Lower leg skin (tissue), 4 donors: ENCODE measurements at regions not wholly inside any gene's neighbourhood (a gene's known extent, or its start where the extent isn't known, plus 50 kb on each side); places are given as distances from the start of the nearest gene placed in this dataset.

ENCODE experiments used
- DNase-seq, 2 donors: peaks; one replicate each; pipeline ENCODE4 v3.0.0-alpha.2; 2019; ENCODE audit warnings: low spot score in 2 of 2
- H3K4me3 ChIP-seq: fragments of 200-600 bp; sonication (generic); 2 replicates; pipeline ENCODE4 v1.5.1; 2017; ENCODE audit warnings: mild to moderate bottlenecking, low read depth; ENCODE audit not compliant: poor library complexity, severe bottlenecking
- POLR2A ChIP-seq, 2 donors: fragments of 450-650 bp; IDR thresholded peaks; one replicate each; pipeline ENCODE4 v1.6.1; 2016 to 2017; ENCODE audit warnings: antibody characterized with exemption in 2 of 2, mild to moderate bottlenecking in 1 of 2, moderate library complexity in 1 of 2
- WGBS, 2 donors: methylation state at CpG; one replicate each; pipeline ENCODE4 v1.1.5; 2018; 5-methylcytosine and 5-hydroxymethylcytosine counted together
- intact Hi-C: fragments of 100-400 bp; cut with DNase I; formaldehyde crosslinking; loops from one replicate; pipeline ENCODE4 v1.15.0; 2023; ENCODE audit warnings: low total_unique reads
- TF ChIP-seq, protein P1 (sequence below), 3 donors: fragments of 450-650 bp; IDR thresholded peaks; one replicate each; pipeline ENCODE4 v1.5.1; 2016; ENCODE audit warnings: antibody characterized with exemption in 3 of 3, mild to moderate bottlenecking in 3 of 3, moderate library complexity in 2 of 3

DNA sequence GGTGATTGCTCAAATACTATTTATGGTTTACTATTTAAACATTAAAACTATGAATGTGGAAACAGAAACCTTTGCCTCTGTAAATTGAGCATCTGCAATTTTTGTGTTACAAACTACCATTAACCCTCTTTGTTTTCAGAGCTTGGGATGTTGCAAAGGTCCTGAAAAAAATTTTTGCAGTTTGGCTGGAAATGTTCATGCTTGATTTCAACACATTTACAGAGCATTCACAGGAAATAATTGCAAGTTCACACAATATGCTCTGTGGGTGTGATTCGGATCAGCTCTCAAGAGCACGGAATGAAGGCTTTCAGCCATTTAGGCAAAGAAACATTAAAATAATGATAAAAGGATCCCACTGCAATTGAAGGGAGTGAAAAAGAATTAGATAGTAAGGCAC, 232.9 kb downstream of the ATP23 start:
- no peak for DNase-seq
- 52 to 55% methylated on average over 2 of the region's 2 CpGs for WGBS, 2 donors
- TF ChIP-seq, protein P1, sequence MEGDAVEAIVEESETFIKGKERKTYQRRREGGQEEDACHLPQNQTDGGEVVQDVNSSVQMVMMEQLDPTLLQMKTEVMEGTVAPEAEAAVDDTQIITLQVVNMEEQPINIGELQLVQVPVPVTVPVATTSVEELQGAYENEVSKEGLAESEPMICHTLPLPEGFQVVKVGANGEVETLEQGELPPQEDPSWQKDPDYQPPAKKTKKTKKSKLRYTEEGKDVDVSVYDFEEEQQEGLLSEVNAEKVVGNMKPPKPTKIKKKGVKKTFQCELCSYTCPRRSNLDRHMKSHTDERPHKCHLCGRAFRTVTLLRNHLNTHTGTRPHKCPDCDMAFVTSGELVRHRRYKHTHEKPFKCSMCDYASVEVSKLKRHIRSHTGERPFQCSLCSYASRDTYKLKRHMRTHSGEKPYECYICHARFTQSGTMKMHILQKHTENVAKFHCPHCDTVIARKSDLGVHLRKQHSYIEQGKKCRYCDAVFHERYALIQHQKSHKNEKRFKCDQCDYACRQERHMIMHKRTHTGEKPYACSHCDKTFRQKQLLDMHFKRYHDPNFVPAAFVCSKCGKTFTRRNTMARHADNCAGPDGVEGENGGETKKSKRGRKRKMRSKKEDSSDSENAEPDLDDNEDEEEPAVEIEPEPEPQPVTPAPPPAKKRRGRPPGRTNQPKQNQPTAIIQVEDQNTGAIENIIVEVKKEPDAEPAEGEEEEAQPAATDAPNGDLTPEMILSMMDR (IDR thresholded peaks at IDR 0.05): no peak
- no peak for TF ChIP-seq POLR2A (IDR thresholded peaks at IDR 0.05)
- intact Hi-C loops: no loop called here
- no peak overlapping the region for H3K4me3 ChIP-seq

- WGBS, 2 donors: 35 to 49% methylated on average over 7 of the region's 7 CpGs
- intact Hi-C loops: no loop called here
- TF ChIP-seq POLR2A (IDR thresholded peaks at IDR 0.05): no peak
- TF ChIP-seq, protein P1 (IDR thresholded peaks at IDR 0.05): no peak
- no peak overlapping the region for H3K4me3 ChIP-seq
- no peak for DNase-seq
Observed at GRCh38 chr12:58176296-58176869, 235.0 kb downstream of the ATP23 start.

- intact Hi-C loops: no loop called here
- WGBS, 2 donors: 93 to 96% methylated on average over 2 of the region's 2 CpGs
- TF ChIP-seq POLR2A (IDR thresholded peaks at IDR 0.05): no peak
- TF ChIP-seq, protein P1 (IDR thresholded peaks at IDR 0.05): no peak
- H3K4me3 ChIP-seq: no peak overlapping the region
- DNase-seq: no peak
Observed at GRCh38 chr12:58177366-58177765, 236.0 kb downstream of the ATP23 start.

DNA sequence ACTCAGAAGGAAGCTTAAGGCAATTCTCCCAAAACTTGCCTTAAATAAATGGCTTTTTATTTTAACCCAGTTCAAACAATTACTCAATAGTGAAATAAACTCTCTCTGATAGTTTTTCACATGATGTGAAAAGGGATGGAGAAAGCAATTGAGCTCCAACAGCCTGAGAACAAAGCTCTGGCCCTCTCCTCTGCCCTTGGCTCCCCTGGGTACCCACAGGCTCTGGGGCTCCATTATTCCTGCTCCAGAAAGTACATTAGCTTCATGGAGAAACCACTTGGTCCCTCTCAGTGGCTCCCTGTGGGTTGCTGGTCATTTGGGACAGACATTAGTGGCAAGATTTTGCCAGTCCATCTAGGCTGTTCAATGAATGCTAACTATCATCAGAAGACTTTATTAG, 242.8 kb downstream of the ATP23 start:
- no peak for DNase-seq
- no peak for TF ChIP-seq POLR2A (IDR thresholded peaks at IDR 0.05)
- TF ChIP-seq, protein P1 (IDR thresholded peaks at IDR 0.05): no peak
- H3K4me3 ChIP-seq: no peak overlapping the region
- intact Hi-C loops: no loop called here

GRCh38 chr12:58186401-58186800, 245.0 kb downstream of the ATP23 start:
- DNase-seq: no peak
- H3K4me3 ChIP-seq: no peak overlapping the region
- TF ChIP-seq, protein P1 (IDR thresholded peaks at IDR 0.05): no peak
- TF ChIP-seq POLR2A (IDR thresholded peaks at IDR 0.05): no peak
- intact Hi-C loops: no loop called here
- WGBS, 2 donors: 84 to 94% methylated on average over 4 of the region's 4 CpGs

DNA sequence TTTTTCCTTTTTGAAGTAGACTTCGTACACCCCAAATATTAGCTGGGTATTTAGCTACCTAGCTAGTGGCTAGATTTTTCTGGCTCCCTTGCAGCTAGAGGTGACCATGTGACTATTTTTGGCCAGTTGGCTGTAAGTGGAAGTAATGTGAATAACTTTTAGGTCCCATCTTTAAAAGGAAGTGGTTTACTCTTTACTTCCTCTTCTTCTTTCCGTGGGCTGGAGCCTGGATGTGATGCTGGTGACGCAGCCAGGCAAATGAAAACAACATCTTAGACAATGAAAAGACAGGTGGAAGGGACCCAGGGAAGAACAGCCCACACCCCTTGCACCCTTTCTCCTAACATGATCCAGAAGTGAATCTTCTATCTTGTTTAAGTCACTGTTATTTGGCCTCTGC, 245.5 kb downstream of the ATP23 start:
- 74 to 83% methylated on average over 3 of the region's 3 CpGs for WGBS, 2 donors
- intact Hi-C loops: no loop called here
- DNase-seq: no peak

More for the DNA sequence above, 245.5 kb downstream of the ATP23 start:
- no peak for TF ChIP-seq POLR2A (IDR thresholded peaks at IDR 0.05)
- H3K4me3 ChIP-seq: no peak overlapping the region
